ENCODE measurements at regions not wholly inside any gene's neighbourhood (a gene's known extent, or its start where the extent isn't known, plus 50 kb on each side); places are given as distances from the start of the nearest gene placed in this dataset.

DNA sequence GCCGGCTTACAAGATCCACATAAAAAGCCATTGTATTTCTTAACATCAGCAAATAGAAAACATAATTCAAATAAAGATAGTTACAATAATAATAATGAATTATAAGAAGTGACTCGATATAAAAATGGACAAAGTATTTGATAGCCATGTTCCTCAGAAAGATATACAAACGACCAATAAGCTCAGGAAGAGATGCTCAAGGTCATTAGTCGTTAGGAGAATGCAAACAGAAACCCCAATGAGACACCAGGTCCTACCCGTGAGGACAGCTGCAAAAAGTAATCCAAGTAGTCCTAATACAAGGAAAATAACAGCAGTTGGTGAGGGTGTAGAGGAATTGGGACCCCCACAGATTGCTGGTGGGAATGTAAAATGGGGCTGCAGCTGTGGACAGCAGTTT lies 54.2 kb upstream of the INPP5A start:
- DNase-seq (ENCODE audit: extremely low read depth in 1 of 4, low spot score in 3 of 4) (no peak), ATAC-seq (no peak), FAIRE-seq (no peak)
- Histone ChIP-seq H3K4me3 (no peak overlapping the region), H3K27ac (ENCODE audit: extremely low read depth, low read depth, low read length) (no peak overlapping the region), H3K9me1 (ENCODE audit: control insufficient read depth, insufficient read depth, low read length) (no peaks in the 10 kb centered on the region), H3K9ac (ENCODE audit: insufficient read depth in 1 of 2, low read depth in 2 of 2, low read length in 2 of 2) (no peak overlapping the region), H3K27me3 (ENCODE audit: control insufficient read depth in 2 of 2, insufficient read depth in 2 of 2, low read length in 2 of 2) (peaks cover 28 to 57% of the 10 kb centered on the region in 2 experiments), H3K4me1 (replicated peaks in 1 of 2; ENCODE audit: control insufficient read depth in 2 of 2, insufficient read depth in 2 of 2, low read length in 2 of 2) (peaks cover 0 to 5% of the 10 kb centered on the region in 2 experiments; a peak in 1 of 5 replicates), H3K9me3 (replicated peaks; ENCODE audit: control insufficient read depth, insufficient read depth, low read depth, low read length) (no peaks in the 10 kb centered on the region), H3K4me2 (ENCODE audit: insufficient read depth, low read length) (no peak overlapping the region), H4K20me1 (replicated peaks; ENCODE audit: control insufficient read depth, insufficient read depth, low read length) (no peaks in the 10 kb centered on the region), H3K36me3 (ENCODE audit: control insufficient read depth, insufficient read depth, low read length) (no peaks in the 10 kb centered on the region), H3K79me2 (ENCODE audit: control insufficient read depth, insufficient read depth, low read length) (no peaks in the 10 kb centered on the region), H2AFZ (ENCODE audit: low read depth, low read length) (no peak overlapping the region)
- POLR2A ChIA-PET: no interaction called here
- in situ Hi-C loops (cut with MboI): no loop called here
- 7% methylated on average over 5 of the region's 5 CpGs for WGBS (ENCODE audit: insufficient coverage, low coverage, missing lambda C conversion rate)
- intact Hi-C loops (cut with micrococcal nuclease): no loop called here
- TF ChIP-seq PTBP1 (IDR thresholded peaks at IDR 0.05; ENCODE audit: low read depth, low read length) (no peak), HMGXB4 (CRISPR knock-in tag; IDR thresholded peaks at IDR 0.05) (no peak), ETS2 (tag; IDR thresholded peaks at IDR 0.05; ENCODE audit: borderline replicate concordance, poor library complexity, severe bottlenecking) (no peak), ZNF311 (CRISPR knock-in tag; IDR thresholded peaks at IDR 0.05) (no peak), MAFK (IDR thresholded peaks at IDR 0.05; ENCODE audit: low read length) (no peak), NR4A1 (CRISPR knock-in tag; IDR thresholded peaks at IDR 0.05) (no peak), NR4A1 (tag; IDR thresholded peaks at IDR 0.05) (no peak), SMAD4 (CRISPR knock-in tag; conservative IDR thresholded peaks at IDR 0.05) (no peak), FOXA3 (CRISPR knock-in tag; conservative IDR thresholded peaks at IDR 0.05 in 1 of 2, IDR thresholded peaks at IDR 0.05 in 1 of 2) (no peak), KLF16 (IDR thresholded peaks at IDR 0.05) (no peak), CEBPG (CRISPR knock-in tag; IDR thresholded peaks at IDR 0.05) (no peak), CEBPG (tag; conservative IDR thresholded peaks at IDR 0.05 in 1 of 2, IDR thresholded peaks at IDR 0.05 in 1 of 2) (no peak)
- TF ChIP-seq, protein P1, sequence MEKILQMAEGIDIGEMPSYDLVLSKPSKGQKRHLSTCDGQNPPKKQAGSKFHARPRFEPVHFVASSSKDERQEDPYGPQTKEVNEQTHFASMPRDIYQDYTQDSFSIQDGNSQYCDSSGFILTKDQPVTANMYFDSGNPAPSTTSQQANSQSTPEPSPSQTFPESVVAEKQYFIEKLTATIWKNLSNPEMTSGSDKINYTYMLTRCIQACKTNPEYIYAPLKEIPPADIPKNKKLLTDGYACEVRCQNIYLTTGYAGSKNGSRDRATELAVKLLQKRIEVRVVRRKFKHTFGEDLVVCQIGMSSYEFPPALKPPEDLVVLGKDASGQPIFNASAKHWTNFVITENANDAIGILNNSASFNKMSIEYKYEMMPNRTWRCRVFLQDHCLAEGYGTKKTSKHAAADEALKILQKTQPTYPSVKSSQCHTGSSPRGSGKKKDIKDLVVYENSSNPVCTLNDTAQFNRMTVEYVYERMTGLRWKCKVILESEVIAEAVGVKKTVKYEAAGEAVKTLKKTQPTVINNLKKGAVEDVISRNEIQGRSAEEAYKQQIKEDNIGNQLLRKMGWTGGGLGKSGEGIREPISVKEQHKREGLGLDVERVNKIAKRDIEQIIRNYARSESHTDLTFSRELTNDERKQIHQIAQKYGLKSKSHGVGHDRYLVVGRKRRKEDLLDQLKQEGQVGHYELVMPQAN (IDR thresholded peaks at IDR 0.05; ENCODE audit: borderline replicate concordance): no peak
- no TSS peak for BruUV-seq (replicated peaks)
- CTCF ChIA-PET (ENCODE audit: low intra/inter-chr PET ratio): no interaction called here
